ENCODE measurements at regions not wholly inside any gene's neighbourhood (a gene's known extent, or its start where the extent isn't known, plus 50 kb on each side); places are given as distances from the start of the nearest gene placed in this dataset.
A peak's percentile ranks its signal among the peaks of the same experiment; 100 is the strongest.

- 67 to 82% (median 79%) methylated on average over 3 of the region's 3 CpGs for WGBS, 4 donors
- intact Hi-C loops (cut with DNase I): loop anchor here (10.0 kb wide), 2 partner anchors 138 to 148 kb away; no protein-coding TSS in a partner anchor
- no peak for DNase-seq
- peak overlapping the region in 2 of 5 donors; percentile 34 to 64 for H3K27ac ChIP-seq
- no peak overlapping the region for H3K4me3 ChIP-seq
- no peaks in the 10 kb centered on the region for H3K27me3 ChIP-seq
- peaks cover 0 to 19% of the 10 kb centered on the region in 2 donors for H3K4me1 ChIP-seq (replicated peaks in 1 of 2)
- no peaks in the 10 kb centered on the region for H3K9me3 ChIP-seq (replicated peaks in 1 of 3)
- no peak for TF ChIP-seq POLR2A (IDR thresholded peaks at IDR 0.05)
- TF ChIP-seq, protein P1, sequence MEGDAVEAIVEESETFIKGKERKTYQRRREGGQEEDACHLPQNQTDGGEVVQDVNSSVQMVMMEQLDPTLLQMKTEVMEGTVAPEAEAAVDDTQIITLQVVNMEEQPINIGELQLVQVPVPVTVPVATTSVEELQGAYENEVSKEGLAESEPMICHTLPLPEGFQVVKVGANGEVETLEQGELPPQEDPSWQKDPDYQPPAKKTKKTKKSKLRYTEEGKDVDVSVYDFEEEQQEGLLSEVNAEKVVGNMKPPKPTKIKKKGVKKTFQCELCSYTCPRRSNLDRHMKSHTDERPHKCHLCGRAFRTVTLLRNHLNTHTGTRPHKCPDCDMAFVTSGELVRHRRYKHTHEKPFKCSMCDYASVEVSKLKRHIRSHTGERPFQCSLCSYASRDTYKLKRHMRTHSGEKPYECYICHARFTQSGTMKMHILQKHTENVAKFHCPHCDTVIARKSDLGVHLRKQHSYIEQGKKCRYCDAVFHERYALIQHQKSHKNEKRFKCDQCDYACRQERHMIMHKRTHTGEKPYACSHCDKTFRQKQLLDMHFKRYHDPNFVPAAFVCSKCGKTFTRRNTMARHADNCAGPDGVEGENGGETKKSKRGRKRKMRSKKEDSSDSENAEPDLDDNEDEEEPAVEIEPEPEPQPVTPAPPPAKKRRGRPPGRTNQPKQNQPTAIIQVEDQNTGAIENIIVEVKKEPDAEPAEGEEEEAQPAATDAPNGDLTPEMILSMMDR (IDR thresholded peaks at IDR 0.05): no peak
- no peaks in the 10 kb centered on the region for H3K36me3 ChIP-seq (replicated peaks in 1 of 2)
Observed at GRCh38 chr2:8526403-8526696, 155.5 kb upstream of the ID2 start.

GRCh38 chr2:8527031-8527430 lies 154.8 kb upstream of the ID2 start:
- DNase-seq: no peak
- WGBS, 4 donors: 83 to 92% (median 88%) methylated on average over 4 of the region's 4 CpGs
- Histone ChIP-seq H3K27me3 (no peaks in the 10 kb centered on the region), H3K27ac (no peak overlapping the region), H3K4me3 (no peak overlapping the region), H3K4me1 (replicated peaks in 1 of 2) (peaks cover 0 to 19% of the 10 kb centered on the region in 2 donors), H3K36me3 (replicated peaks in 1 of 2) (no peaks in the 10 kb centered on the region), H3K9me3 (replicated peaks in 1 of 3) (no peaks in the 10 kb centered on the region)
- no peak for TF ChIP-seq POLR2A (IDR thresholded peaks at IDR 0.05)
- TF ChIP-seq, protein P1 (IDR thresholded peaks at IDR 0.05): no peak
- intact Hi-C loops (cut with DNase I): loop anchor here (10.0 kb wide), 2 partner anchors 138 to 148 kb away; no protein-coding TSS in a partner anchor

GRCh38 chr2:8527676-8528075 lies 154.2 kb upstream of the ID2 start:
- no peak for DNase-seq
- TF ChIP-seq, protein P1 (IDR thresholded peaks at IDR 0.05): no peak
- TF ChIP-seq POLR2A (IDR thresholded peaks at IDR 0.05): no peak
- H3K4me1 ChIP-seq (replicated peaks in 1 of 2): peaks cover 0 to 19% of the 10 kb centered on the region in 2 donors
- 64 to 77% (median 71%) methylated on average over 3 to 4 of the region's 4 CpGs for WGBS, 4 donors
- H3K9me3 ChIP-seq (replicated peaks in 1 of 3): no peaks in the 10 kb centered on the region
- H3K27me3 ChIP-seq: no peaks in the 10 kb centered on the region
- intact Hi-C loops (cut with DNase I): loop anchor here (10.0 kb wide), 2 partner anchors 137 to 147 kb away; no protein-coding TSS in a partner anchor
- H3K36me3 ChIP-seq (replicated peaks in 1 of 2): no peaks in the 10 kb centered on the region
- no peak overlapping the region for H3K27ac ChIP-seq
- no peak overlapping the region for H3K4me3 ChIP-seq

GRCh38 chr2:8528863-8529262 lies 153.0 kb upstream of the ID2 start:
- peaks cover 0 to 19% of the 10 kb centered on the region in 2 donors for H3K4me1 ChIP-seq (replicated peaks in 1 of 2)
- H3K36me3 ChIP-seq (replicated peaks in 1 of 2): no peaks in the 10 kb centered on the region
- H3K27ac ChIP-seq: no peak overlapping the region
- no peak for DNase-seq
- WGBS, 4 donors: 88 to 96% (median 93%) methylated on average over 3 of the region's 3 CpGs
- no peaks in the 10 kb centered on the region for H3K27me3 ChIP-seq
- H3K9me3 ChIP-seq (replicated peaks in 1 of 3): no peaks in the 10 kb centered on the region
- intact Hi-C loops (cut with DNase I): loop anchor here (10.0 kb wide), 2 partner anchors 136 to 146 kb away; no protein-coding TSS in a partner anchor
- H3K4me3 ChIP-seq: no peak overlapping the region
- TF ChIP-seq, protein P1 (IDR thresholded peaks at IDR 0.05): no peak
- no peak for TF ChIP-seq POLR2A (IDR thresholded peaks at IDR 0.05)

Data from adrenal gland (tissue), 9 donors.